Right hindlimb (tissue), 1 donor: ENCODE measurements at regions not wholly inside any gene's neighbourhood (a gene's known extent, or its start where the extent isn't known, plus 50 kb on each side); places are given as distances from the start of the nearest gene placed in this dataset.

ENCODE experiments used
- DNase-seq: peaks from one replicate; pipeline ENCODE4 v3.0.0-alpha.2; 2018

DNA sequence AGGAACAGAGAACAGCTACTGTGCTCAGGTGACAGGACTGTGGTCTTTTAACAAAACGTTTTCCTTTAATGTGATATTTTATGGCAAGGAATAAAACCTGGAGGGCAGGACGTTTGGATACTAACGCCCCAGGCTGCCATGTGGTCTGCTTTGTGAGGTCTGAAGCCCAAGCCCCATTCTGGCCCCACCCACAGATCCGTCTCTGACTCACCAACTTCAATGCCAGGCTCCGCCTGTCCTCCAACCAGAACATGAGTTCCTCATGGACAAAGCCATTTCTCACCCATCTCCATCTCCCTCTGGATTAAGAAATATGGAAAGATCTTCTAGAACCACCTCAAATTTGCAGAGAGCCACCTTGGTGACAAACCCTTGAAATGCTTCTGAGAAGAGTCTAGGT lies 148.8 kb downstream of the CRYBB2 start:
- DNase-seq, result no peak

- no peak for DNase-seq
Observed at GRCh38 chr22:25369041-25369440, 149.6 kb downstream of the CRYBB2 start.

DNA sequence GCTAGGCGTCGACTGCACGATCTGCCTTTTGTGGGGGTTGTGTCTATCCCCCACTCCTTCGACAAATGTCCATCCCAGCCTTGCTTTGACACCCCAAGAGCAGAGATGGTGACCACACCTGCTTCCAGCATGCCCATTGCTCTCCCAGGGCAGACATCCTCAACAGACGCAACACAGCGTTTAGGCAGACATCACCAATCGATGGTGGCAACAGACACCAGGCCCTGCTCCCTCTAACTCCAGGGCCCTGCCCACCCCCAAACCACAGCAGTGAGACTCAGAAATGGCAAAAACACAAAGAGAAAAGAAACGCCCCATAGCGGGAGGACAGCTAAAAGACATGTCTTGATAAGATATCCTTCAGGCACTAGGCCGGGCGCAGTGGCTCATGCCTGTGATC lies 150.9 kb downstream of the CRYBB2 start:
- DNase-seq, result no peak

- no peak for DNase-seq
Observed at GRCh38 chr22:25372000-25372595, 152.7 kb downstream of the CRYBB2 start.

GRCh38 chr22:25373961-25374360 lies 154.5 kb downstream of the CRYBB2 start:
- DNase-seq, result no peak

GRCh38 chr22:25374869-25375268 lies 155.4 kb downstream of the CRYBB2 start:
- DNase-seq, result no peak

- DNase-seq, result no peak
Observed at GRCh38 chr22:25375683-25376082, 156.2 kb downstream of the CRYBB2 start.

DNA sequence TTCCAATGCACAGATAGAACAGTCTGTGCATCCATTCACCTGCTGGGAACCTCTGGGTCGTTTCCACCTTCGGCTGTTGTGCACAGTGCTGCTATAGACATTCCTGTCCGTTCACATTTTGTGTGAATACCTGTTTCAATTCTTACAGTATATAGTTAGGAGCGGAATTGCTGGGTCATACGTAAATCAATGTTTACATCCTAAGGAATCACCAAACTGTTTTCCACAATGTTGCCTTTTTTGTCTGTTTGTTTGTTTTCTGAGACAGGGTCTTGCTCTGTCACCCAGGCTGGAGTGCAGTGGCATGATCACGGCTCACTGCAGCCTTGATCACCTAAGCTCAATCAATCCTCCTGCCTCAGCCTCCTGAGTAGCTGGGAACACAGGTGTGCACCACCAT lies 158.3 kb downstream of the CRYBB2 start:
- DNase-seq, result no peak

DNA sequence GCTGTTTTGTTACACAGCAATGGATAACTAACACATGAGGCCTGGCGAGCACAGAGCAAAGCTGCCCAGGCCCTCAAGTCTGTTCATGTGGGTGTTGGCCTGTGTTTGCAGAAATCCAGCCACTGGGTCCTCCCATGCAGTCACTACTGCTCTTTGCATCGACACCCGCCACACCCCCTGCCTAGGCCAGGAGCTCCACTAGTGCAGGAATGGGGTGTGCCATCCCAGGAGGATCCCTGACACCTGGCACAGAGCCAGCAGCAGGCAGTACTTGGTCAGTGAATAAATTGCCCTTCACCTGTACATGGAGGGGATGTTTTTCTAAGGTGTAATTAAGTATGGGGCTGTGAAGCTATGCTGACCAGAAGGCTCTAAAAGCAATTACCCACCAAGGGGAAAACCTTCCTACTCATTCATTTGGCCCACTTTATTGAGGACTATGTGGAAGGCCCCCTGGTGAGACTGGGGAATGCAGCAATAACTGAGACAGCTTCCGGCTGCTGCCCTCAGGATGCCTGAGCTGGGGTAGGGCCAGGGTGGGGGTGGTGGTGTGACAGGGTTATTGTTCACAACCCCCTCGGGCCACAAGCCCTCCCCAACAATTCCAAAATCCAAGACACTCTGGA lies 160.8 kb downstream of the CRYBB2 start:
- DNase-seq, result no peak

GRCh38 chr22:25382762-25383161 lies 163.3 kb downstream of the CRYBB2 start:
- no peak for DNase-seq

DNA sequence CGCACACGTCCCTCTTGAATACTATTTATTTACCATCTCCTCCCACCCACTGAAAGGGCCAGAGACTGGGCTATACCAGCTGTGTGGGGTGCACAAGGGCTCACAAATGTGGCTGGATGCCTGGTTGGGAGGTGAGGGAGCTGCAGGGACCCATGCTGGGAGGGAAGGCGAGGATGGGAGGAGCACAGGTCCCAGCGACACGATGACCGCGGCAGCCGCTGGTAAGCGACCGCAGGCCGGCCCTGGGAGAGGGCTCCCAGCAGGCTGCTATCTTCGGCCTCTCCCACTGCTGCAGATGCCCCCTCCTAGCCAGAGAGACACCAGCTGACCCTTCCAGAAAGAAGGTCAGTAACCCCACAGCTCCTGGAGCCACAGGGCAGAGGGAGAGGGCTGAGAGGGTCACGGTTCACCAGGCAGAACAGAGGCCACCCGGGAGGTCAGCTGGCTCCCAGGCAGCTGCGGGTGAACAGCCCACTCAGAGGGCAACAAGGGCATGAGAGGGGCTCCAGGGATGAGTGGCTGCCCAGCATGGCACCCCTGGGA lies 163.9 kb downstream of the CRYBB2 start:
- DNase-seq, result no peak

DNA sequence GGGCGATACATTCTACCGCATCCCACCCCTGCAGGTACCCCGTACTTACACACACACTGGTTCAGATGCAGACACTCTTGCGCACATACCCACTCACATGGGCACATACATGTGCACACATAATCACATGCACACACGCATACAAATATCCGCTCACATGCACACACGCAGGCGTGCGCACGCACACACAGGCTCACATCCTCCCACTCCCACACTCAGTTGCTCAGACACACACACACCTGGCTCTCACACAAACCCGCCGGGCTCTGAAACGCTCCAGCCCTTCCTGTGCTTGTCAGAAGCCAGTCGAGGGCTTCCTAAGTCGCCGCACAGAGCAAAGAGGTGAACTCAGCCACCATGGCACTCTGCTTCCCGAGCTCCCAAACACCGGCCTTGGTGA lies 164.5 kb downstream of the CRYBB2 start:
- no peak for DNase-seq

DNA sequence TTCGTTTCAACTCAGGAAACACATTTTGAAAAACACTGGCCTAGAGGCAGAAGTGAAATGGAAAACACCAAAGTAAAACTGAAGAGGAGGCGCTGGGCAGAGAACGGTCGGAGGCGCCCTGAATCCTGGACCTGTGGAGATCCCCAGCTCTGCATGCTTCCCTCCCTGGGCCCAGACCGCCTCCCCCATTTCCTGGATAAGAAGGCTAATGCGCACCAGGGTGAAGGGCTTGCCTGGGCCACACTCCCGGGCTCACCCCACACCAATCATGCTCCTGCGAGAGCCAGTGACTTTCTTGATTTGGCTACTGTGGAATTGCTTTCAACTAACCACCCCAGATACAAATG lies 167.1 kb downstream of the CRYBB2 start:
- DNase-seq, result no peak

GRCh38 chr22:25388415-25388814 lies 169.0 kb downstream of the CRYBB2 start:
- DNase-seq, result no peak

DNA sequence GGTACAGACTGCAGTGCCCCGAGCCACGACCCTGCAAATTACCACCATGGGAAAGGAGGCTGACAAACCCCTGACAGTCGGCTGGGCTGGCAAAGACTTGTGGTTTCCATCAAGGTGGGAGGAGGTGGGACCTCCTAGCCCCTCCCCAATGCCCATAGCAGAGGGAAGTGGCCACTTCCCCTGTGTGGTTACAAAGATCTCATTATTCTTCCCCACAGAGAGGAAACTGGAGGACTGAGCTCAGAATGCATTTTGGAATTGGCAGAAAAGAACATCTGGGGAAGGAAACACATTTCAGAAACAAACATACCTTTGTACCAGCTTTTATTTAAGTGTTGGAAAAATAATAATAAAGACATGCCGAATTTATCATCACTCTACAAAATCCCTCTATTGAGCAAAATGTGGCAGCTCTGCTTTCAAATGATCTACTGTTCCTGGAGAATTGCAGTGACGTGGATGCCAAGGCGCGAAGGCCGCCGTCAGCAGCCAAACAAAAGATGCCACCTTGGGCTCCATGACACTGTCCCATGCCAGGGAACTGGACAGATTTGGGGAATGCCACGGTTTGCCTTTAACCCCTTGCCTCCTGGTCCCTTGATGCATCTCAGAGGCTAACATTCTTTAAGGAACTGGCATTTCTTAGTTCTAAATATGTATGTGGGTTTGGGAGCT lies 169.6 kb downstream of the CRYBB2 start:
- DNase-seq, result no peak

GRCh38 chr22:25389541-25389919 lies 170.1 kb downstream of the CRYBB2 start:
- no peak for DNase-seq

GRCh38 chr22:25390297-25391240 lies 171.1 kb downstream of the CRYBB2 start:
- no peak for DNase-seq

DNA sequence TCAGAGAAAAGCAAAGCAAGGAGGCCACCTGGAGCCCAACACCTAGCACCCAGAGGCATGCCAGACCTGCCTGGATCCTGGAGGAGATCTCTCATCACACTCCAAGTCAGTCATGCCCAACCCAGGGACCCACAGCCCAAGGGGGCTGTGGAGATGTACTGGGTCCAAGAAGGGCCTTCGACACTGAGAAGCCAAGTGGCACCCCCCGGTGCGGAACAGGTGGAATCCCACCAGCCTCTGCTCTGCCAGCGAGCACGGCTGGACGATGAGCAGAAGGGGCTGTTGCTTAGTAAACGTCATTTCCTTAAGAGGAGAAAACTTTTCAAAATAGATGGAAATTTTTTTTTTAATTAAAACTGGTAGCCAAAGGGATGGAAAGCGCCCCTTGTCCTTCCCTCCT lies 171.9 kb upstream of the GRK3 start:
- no peak for DNase-seq

DNA sequence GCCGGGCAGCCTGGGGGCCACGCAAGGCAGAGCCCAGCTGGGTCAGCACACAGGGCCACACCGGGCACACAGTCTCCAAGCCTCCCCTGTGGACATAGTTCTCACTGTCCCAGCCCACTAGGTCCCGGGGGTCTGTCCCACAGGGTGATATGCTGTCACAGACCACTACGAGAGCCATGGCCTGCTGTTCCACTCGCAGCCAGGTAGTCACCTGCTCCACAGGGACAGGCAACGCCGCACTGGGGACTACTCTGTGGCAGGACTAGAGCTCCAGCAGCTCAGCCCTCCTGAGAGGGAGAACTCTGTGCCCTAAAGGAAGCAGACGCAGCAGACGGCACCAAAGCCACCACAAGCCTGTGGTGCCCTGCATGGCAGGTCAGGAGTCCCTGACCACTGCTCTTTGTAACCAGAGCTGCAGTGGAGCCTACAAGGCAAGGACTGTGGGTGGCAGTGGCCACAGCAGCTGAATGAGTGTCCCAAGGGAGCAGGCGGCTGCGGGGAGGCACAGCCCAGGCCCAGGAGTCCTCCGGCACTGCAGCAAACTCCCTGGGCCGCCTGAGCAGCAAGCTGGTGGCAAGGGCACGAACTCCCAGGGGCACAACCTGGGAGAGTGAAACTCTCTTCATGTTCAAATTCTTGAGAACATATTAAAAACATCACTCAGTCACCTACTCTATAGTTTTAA lies 171.2 kb upstream of the GRK3 start:
- DNase-seq, result no peak

- no peak for DNase-seq
Observed at GRCh38 chr22:25395468-25395867, 169.0 kb upstream of the GRK3 start.

DNA sequence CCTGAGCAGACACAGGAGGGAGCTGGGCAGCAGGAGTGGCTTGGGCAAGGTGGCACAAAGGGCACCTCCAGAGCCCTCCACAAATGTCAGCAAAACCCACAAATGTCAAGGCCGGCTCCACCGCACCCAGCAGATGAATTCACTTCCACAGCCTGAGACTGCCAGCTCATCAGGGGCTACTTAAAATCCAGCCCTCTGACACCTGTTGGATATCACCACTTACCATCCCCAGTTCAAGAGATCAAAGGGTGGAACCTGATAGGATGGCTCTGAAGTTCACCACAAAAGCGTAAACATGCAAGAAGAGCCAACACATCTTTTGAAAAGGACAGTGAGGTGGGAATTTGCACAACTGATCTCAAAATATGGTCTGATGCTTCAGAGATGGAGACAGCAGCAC lies 168.6 kb upstream of the GRK3 start:
- no peak for DNase-seq

DNA sequence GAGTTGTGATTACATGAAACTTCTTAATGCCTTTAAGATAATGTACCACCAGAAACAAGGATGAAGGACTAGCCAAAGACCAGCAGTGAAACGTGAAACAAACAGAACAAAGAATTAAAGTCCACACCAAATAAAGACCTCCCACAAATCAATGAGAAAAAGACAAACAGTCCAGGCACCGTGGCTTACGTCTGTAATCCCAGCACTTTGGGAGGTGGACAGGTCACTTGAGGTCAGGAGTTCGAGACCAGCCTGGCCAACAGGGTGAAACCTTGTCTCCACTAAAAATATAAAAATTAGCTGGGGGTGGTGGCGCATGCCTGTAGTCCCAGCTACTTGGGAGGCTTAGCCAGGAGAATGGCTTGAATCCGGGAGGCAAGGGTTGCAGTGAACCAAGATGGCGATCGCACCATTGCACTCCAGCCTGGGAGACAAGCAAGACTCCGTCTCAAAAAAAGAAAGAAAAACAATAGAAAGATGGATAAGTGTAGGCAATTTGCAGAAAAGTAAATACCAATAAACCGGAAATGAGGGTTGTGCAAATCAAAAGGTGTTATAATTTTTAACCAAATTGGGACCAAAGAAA lies 167.8 kb upstream of the GRK3 start:
- no peak for DNase-seq
